ENCODE measurements at regions not wholly inside any gene's neighbourhood (a gene's known extent, or its start where the extent isn't known, plus 50 kb on each side); places are given as distances from the start of the nearest gene placed in this dataset.

GRCh38 chr7:370259-370625 lies 80.3 kb downstream of the FOXL3 start:
- Mint-ChIP-seq H3K4me1 (peaks cover 11 to 14% of the 10 kb centered on the region in 2 donors), H3K27ac (no peak overlapping the region), H3K36me3 (no peaks in the 10 kb centered on the region), H3K4me3 (no peak overlapping the region), H3K9me3 (no peaks in the 10 kb centered on the region), H3K27me3 (ENCODE audit: low read depth in 3 of 3) (peaks cover 2 to 6% (median 4%) of the 10 kb centered on the region in 3 donors)
- DNase-seq: no peak

- no peak overlapping the region for H3K4me3 Mint-ChIP-seq
- peaks cover 8 to 10% of the 10 kb centered on the region in 2 donors for H3K4me1 Mint-ChIP-seq
- H3K36me3 Mint-ChIP-seq: no peaks in the 10 kb centered on the region
- DNase-seq: no peak
- peaks cover 2 to 7% (median 4%) of the 10 kb centered on the region in 3 donors for H3K27me3 Mint-ChIP-seq (ENCODE audit: low read depth in 3 of 3)
- no peak overlapping the region for H3K27ac Mint-ChIP-seq
- no peaks in the 10 kb centered on the region for H3K9me3 Mint-ChIP-seq
These were observed 80.8 kb downstream of the FOXL3 start for GRCh38 chr7:370775-371118.

- Mint-ChIP-seq H3K27ac (no peak overlapping the region), H3K4me3 (no peak overlapping the region), H3K4me1 (peaks cover 4 to 5% of the 10 kb centered on the region in 2 donors), H3K9me3 (no peaks in the 10 kb centered on the region), H3K27me3 (ENCODE audit: low read depth in 3 of 3) (peaks cover 0 to 3% (median 3%) of the 10 kb centered on the region in 3 donors), H3K36me3 (no peaks in the 10 kb centered on the region)
- no peak for DNase-seq
These were observed 81.3 kb downstream of the FOXL3 start for GRCh38 chr7:371119-371778.

GRCh38 chr7:371779-372545 lies 82.0 kb downstream of the FOXL3 start:
- Mint-ChIP-seq H3K27me3 (ENCODE audit: low read depth in 3 of 3) (peaks cover 0 to 2% (median 0%) of the 10 kb centered on the region in 3 donors), H3K4me1 (peaks cover 0 to 1% of the 10 kb centered on the region in 2 donors), H3K36me3 (no peaks in the 10 kb centered on the region), H3K27ac (no peak overlapping the region), H3K9me3 (no peaks in the 10 kb centered on the region), H3K4me3 (no peak overlapping the region)
- no peak for DNase-seq

GRCh38 chr7:372546-372931 lies 82.6 kb downstream of the FOXL3 start:
- Mint-ChIP-seq H3K36me3 (no peaks in the 10 kb centered on the region), H3K4me1 (peaks cover 0 to 1% of the 10 kb centered on the region in 2 donors), H3K4me3 (no peak overlapping the region), H3K27me3 (ENCODE audit: low read depth in 3 of 3) (peaks cover 0 to 2% (median 0%) of the 10 kb centered on the region in 3 donors), H3K9me3 (no peaks in the 10 kb centered on the region), H3K27ac (peak overlapping the region in 1 of 6 donors; percentile 73)
- DNase-seq: no peak

- Mint-ChIP-seq H3K9me3 (no peaks in the 10 kb centered on the region), H3K27ac (peak overlapping the region in 1 of 6 donors; percentile 73), H3K4me3 (no peak overlapping the region), H3K27me3 (ENCODE audit: low read depth in 3 of 3) (peaks cover 2 to 4% (median 2%) of the 10 kb centered on the region in 3 donors), H3K4me1 (peaks cover 0 to 1% of the 10 kb centered on the region in 2 donors), H3K36me3 (no peaks in the 10 kb centered on the region)
- no peak for DNase-seq
These were observed 83.2 kb downstream of the FOXL3 start for GRCh38 chr7:372932-373791.

GRCh38 chr7:373818-374705 lies 84.1 kb downstream of the FOXL3 start:
- H3K36me3 Mint-ChIP-seq: no peaks in the 10 kb centered on the region
- no peak overlapping the region for H3K27ac Mint-ChIP-seq
- no peak for DNase-seq
- H3K27me3 Mint-ChIP-seq (ENCODE audit: low read depth in 3 of 3): peaks cover 2 to 4% (median 3%) of the 10 kb centered on the region in 3 donors
- H3K4me3 Mint-ChIP-seq: no peak overlapping the region
- no peaks in the 10 kb centered on the region for H3K9me3 Mint-ChIP-seq
- peaks cover 0 to 1% of the 10 kb centered on the region in 2 donors for H3K4me1 Mint-ChIP-seq

- Mint-ChIP-seq H3K9me3 (no peaks in the 10 kb centered on the region), H3K36me3 (no peaks in the 10 kb centered on the region), H3K4me1 (peaks cover 0 to 1% of the 10 kb centered on the region in 2 donors), H3K27ac (no peak overlapping the region), H3K4me3 (no peak overlapping the region), H3K27me3 (ENCODE audit: low read depth in 3 of 3) (peaks cover 2 to 4% (median 3%) of the 10 kb centered on the region in 3 donors)
- no peak for DNase-seq
These were observed 84.8 kb downstream of the FOXL3 start for GRCh38 chr7:374706-375311.

GRCh38 chr7:375321-375831 lies 85.4 kb downstream of the FOXL3 start:
- DNase-seq: no peak
- H3K4me3 Mint-ChIP-seq: no peak overlapping the region
- H3K27me3 Mint-ChIP-seq (ENCODE audit: low read depth in 3 of 3): peaks cover 2 to 4% (median 3%) of the 10 kb centered on the region in 3 donors
- no peak overlapping the region for H3K27ac Mint-ChIP-seq
- H3K9me3 Mint-ChIP-seq: no peaks in the 10 kb centered on the region
- H3K36me3 Mint-ChIP-seq: no peaks in the 10 kb centered on the region
- H3K4me1 Mint-ChIP-seq: peaks cover 0 to 3% of the 10 kb centered on the region in 2 donors

GRCh38 chr7:375901-376305 lies 85.9 kb downstream of the FOXL3 start:
- Mint-ChIP-seq H3K27me3 (ENCODE audit: low read depth in 3 of 3) (peaks cover 2 to 5% (median 4%) of the 10 kb centered on the region in 3 donors), H3K9me3 (no peaks in the 10 kb centered on the region), H3K4me1 (peaks cover 3 to 5% of the 10 kb centered on the region in 2 donors), H3K4me3 (no peak overlapping the region), H3K36me3 (no peaks in the 10 kb centered on the region), H3K27ac (no peak overlapping the region)
- DNase-seq: no peak

- Mint-ChIP-seq H3K36me3 (no peaks in the 10 kb centered on the region), H3K4me1 (peaks cover 9 to 11% of the 10 kb centered on the region in 2 donors), H3K27me3 (ENCODE audit: low read depth in 3 of 3) (peaks cover 2 to 5% (median 4%) of the 10 kb centered on the region in 3 donors), H3K27ac (no peak overlapping the region), H3K9me3 (no peaks in the 10 kb centered on the region), H3K4me3 (no peak overlapping the region)
- DNase-seq: no peak
These were observed 86.5 kb downstream of the FOXL3 start for GRCh38 chr7:376306-377079.

All from immature natural killer cell (primary cell).